Lung (tissue), 11 donors: ENCODE measurements at regions not wholly inside any gene's neighbourhood (a gene's known extent, or its start where the extent isn't known, plus 50 kb on each side); places are given as distances from the start of the nearest gene placed in this dataset.
A peak's percentile ranks its signal among the peaks of the same experiment; 100 is the strongest.

Experiments
- ATAC-seq: fragments of 200-7000 bp; cut with Tn5 transposase; one replicate; pipeline ENCODE4 v1.9.1; 2020; ENCODE audit warnings: moderate number of reproducible peaks; ENCODE audit not compliant: insufficient read depth, low FRiP score
- DNase-seq, 3 donors: peaks; one replicate each; pipeline ENCODE4 v3.0.0-alpha.2; 2013 to 2017
- H3K27ac ChIP-seq, 2 donors: one replicate each; pipeline ENCODE4 v1.5.1; 2013; ENCODE audit warnings: mild to moderate bottlenecking in 2 of 2, moderate library complexity in 2 of 2, control low read depth in 1 of 2, inconsistent platforms in 1 of 2, low read depth in 1 of 2, low read length in 1 of 2
- H3K27me3 ChIP-seq, 3 donors: one replicate each; pipeline ENCODE4 v1.5.1; 2013; ENCODE audit warnings: low read length in 2 of 3; ENCODE audit not compliant: control insufficient read depth in 3 of 3, insufficient read depth in 3 of 3
- H3K36me3 ChIP-seq, 4 donors: one replicate each; pipeline ENCODE4 v1.5.1; 2013; ENCODE audit warnings: low read length in 4 of 4, mild to moderate bottlenecking in 1 of 4, moderate library complexity in 1 of 4; ENCODE audit not compliant: control insufficient read depth in 4 of 4, insufficient read depth in 4 of 4
- H3K4me1 ChIP-seq, 5 donors: one replicate each; pipeline ENCODE4 v1.5.1; 2013; ENCODE audit warnings: low read length in 5 of 5, mild to moderate bottlenecking in 2 of 5, moderate library complexity in 1 of 5; ENCODE audit not compliant: control insufficient read depth in 5 of 5, insufficient read depth in 5 of 5
- H3K4me3 ChIP-seq: one replicate; pipeline ENCODE4 v1.5.1; 2013; ENCODE audit warnings: mild to moderate bottlenecking, control low read depth, moderate library complexity
- H3K9ac ChIP-seq, 2 donors: one replicate each; pipeline ENCODE4 v1.5.1; 2013; ENCODE audit warnings: low read length in 2 of 2, control low read depth in 1 of 2; ENCODE audit not compliant: insufficient read depth in 1 of 2
- H3K9me3 ChIP-seq, 4 donors: one replicate each; pipeline ENCODE4 v1.5.1; 2013; ENCODE audit warnings: low read length in 3 of 4, mild to moderate bottlenecking in 1 of 4, moderate library complexity in 1 of 4; ENCODE audit not compliant: control insufficient read depth in 4 of 4, insufficient read depth in 3 of 4
- CTCF ChIP-seq: IDR thresholded peaks from 2 replicates; pipeline ENCODE4 v1.5.1; 2012; ENCODE audit warnings: mild to moderate bottlenecking; ENCODE audit errors: control extremely low read depth, extremely low read depth
- WGBS, 2 donors: extraction: QIAGEN DNeasy Blood & Tissue Kit; methylation state at CpG; one replicate each; pipeline ENCODE4 v1.1.7; 2013; 5-methylcytosine and 5-hydroxymethylcytosine counted together
- donor health status: control.
- donor health status: control.
- donor health status: Bipolar disorder and iron deficiency.
- donor health status: healthy.
- donor health status: DM: yes; HTN: yes; CAD: no.

GRCh38 chr5:7043797-7044196, 330.6 kb downstream of the TENT4A start:
- Histone ChIP-seq H3K4me3 (no peak overlapping the region), H3K36me3 (no peaks in the 10 kb centered on the region), H3K9ac (no peak overlapping the region), H3K4me1 (no peaks in the 10 kb centered on the region), H3K27ac (no peak overlapping the region), H3K27me3 (no peaks in the 10 kb centered on the region), H3K9me3 (no peaks in the 10 kb centered on the region)
- whole genome bisulfite sequencing, 2 donors: 67 to 73% methylated on average over 6 of the region's 6 CpGs
- TF ChIP-seq CTCF: no peak
- DNase-seq (no peak), ATAC-seq (no peak)

- Histone ChIP-seq H3K27me3 (no peaks in the 10 kb centered on the region), H3K4me1 (no peaks in the 10 kb centered on the region), H3K27ac (no peak overlapping the region), H3K36me3 (no peaks in the 10 kb centered on the region), H3K9me3 (no peaks in the 10 kb centered on the region), H3K4me3 (no peak overlapping the region), H3K9ac (no peak overlapping the region)
- TF ChIP-seq CTCF: no peak
- 61 to 79% methylated on average over 7 of the region's 7 CpGs for WGBS, 2 donors
- peak in 2 of 3 donors; percentile 1 to 22 for DNase-seq
- ATAC-seq: no peak
Measured at GRCh38 chr5:7047511-7048261, 334.5 kb downstream of the TENT4A start.

GRCh38 chr5:7050986-7051385, 337.8 kb downstream of the TENT4A start:
- no peaks in the 10 kb centered on the region for H3K27me3 ChIP-seq
- no peaks in the 10 kb centered on the region for H3K9me3 ChIP-seq
- no peak overlapping the region for H3K4me3 ChIP-seq
- H3K9ac ChIP-seq: no peak overlapping the region
- no peak overlapping the region for H3K27ac ChIP-seq
- WGBS, 2 donors: 53 to 72% methylated on average over 1 of the region's 1 CpG
- DNase-seq (no peak), ATAC-seq (no peak)
- TF ChIP-seq CTCF: no peak
- no peaks in the 10 kb centered on the region for H3K36me3 ChIP-seq
- no peaks in the 10 kb centered on the region for H3K4me1 ChIP-seq

- Histone ChIP-seq H3K9ac (no peak overlapping the region), H3K36me3 (no peaks in the 10 kb centered on the region), H3K27ac (no peak overlapping the region), H3K4me3 (no peak overlapping the region), H3K27me3 (no peaks in the 10 kb centered on the region), H3K4me1 (no peaks in the 10 kb centered on the region), H3K9me3 (no peaks in the 10 kb centered on the region)
- no peak for ATAC-seq
- TF ChIP-seq CTCF: no peak
- no peak for DNase-seq
Measured at GRCh38 chr5:7053125-7053524, 339.9 kb downstream of the TENT4A start.
